GM21447 (cell line): ENCODE measurements at regions not wholly inside any gene's neighbourhood (a gene's known extent, or its start where the extent isn't known, plus 50 kb on each side); places are given as distances from the start of the nearest gene placed in this dataset.
"Not testable (repeated sequence)": the region's sequence is repeated elsewhere in the genome, so short reads cannot be mapped to it uniquely, and the experiment has no call there.

Experiments used
- ATAC-seq: cut with Tn5 transposase; IDR thresholded peaks from one replicate; pipeline ENCODE4 v1.9.1; 2021; ENCODE audit not compliant: unreplicated experiment

GRCh38 chr5:21071986-21072385, 1084.0 kb upstream of the CDH18 start:
- no peak for ATAC-seq

GRCh38 chr5:21071421-21071820, 1083.4 kb upstream of the CDH18 start:
- no peak for ATAC-seq

DNA sequence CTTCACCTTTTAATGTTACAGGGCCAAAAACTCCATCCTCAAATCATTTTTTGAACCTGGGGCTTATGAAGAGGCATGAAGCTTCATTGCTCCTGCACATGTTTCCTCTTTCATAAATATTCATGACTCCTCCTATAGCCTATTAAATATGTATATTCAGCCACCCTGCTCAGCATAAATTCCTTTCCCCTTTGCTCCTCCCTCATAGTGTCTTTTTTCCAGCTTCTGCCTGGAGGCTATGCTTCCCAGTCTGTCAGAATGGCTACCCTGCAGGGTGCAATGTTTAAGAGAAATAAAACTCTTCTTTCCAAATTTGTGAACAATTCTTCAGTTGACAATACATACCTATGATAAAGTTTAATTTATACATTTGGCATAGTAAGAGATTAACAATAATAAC, 1082.9 kb upstream of the CDH18 start:
- ATAC-seq = no peak

- no peak for ATAC-seq
Observed at GRCh38 chr5:21067724-21068123, 1079.7 kb upstream of the CDH18 start.

GRCh38 chr5:21063146-21063545, 1075.1 kb upstream of the CDH18 start:
- ATAC-seq = no peak

DNA sequence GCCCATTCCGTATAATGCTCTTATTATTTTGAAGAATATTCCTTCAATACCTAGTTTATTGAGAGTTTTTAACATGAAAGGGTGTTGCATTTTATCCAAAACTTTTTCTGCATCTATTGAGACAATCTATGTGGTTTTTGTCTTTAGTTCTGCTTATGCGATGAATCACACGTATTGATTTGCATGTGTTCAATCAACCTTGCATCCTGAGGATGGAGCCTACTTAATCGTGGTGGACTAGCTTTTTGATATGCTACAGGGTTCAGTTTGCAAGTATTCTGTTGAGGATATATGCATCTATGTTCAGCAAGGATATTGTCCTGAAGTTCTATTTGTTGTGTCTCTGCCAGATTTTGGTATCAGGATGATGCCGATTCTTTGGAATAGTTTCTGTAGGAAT, 1070.3 kb upstream of the CDH18 start:
- peak; percentile 94 for ATAC-seq

GRCh38 chr5:21051945-21052344, 1063.9 kb upstream of the CDH18 start:
- ATAC-seq = no peak

GRCh38 chr5:21049901-21050300, 1061.9 kb upstream of the CDH18 start:
- ATAC-seq = no peak

DNA sequence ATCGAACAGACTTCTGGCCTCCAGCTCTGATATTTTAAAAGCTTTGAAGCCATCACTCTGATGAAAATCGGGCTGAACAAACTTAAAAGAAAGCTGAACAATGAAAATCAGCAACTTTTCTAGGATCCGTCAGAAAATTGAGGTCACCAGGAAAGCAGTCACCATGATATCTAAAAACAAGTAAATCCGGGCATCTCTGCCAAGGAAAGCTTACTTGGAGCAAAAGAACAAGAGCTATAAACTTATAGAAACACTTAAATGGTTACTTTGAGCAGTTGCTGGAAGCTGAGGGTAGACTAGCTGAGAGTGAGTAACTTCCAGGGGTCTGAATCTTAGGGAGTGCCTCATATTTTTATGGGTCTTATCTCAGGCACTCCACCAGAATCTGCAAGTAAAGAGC, 1043.0 kb upstream of the CDH18 start:
- no peak for ATAC-seq

DNA sequence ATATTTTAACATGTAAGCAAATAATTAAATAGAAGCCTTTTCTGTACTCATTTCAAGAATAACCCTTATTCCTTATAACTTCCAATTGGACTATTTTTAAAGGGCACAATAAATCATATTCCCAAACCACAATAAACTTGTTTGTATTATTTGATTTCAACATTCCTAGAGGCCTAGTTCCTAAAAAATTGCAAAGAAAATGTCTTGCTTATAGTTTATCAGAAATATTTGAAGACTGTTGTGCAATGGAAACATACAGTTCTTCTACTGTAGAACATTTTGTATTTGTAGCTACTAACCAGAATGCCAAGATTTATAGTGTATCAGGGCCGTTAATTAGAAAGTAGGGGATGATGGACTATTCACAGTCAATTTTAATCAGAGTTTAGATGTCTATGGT, 1037.0 kb upstream of the CDH18 start:
- no peak for ATAC-seq

GRCh38 chr5:21013237-21013636, 1025.2 kb upstream of the CDH18 start:
- ATAC-seq = no peak

GRCh38 chr5:21007781-21008180, 1019.8 kb upstream of the CDH18 start:
- no peak for ATAC-seq

GRCh38 chr5:20988933-20989332, 1000.9 kb upstream of the CDH18 start:
- not testable (repeated sequence) for ATAC-seq

GRCh38 chr5:20985754-20986153, 997.8 kb upstream of the CDH18 start:
- ATAC-seq = no peak

- ATAC-seq = no peak
Observed at GRCh38 chr5:20974426-20974825, 986.4 kb upstream of the CDH18 start.

- peak; percentile 76 for ATAC-seq
Observed at GRCh38 chr5:20972419-20972925, 984.5 kb upstream of the CDH18 start.

GRCh38 chr5:20959347-20959746, 971.3 kb upstream of the CDH18 start:
- ATAC-seq = no peak

DNA sequence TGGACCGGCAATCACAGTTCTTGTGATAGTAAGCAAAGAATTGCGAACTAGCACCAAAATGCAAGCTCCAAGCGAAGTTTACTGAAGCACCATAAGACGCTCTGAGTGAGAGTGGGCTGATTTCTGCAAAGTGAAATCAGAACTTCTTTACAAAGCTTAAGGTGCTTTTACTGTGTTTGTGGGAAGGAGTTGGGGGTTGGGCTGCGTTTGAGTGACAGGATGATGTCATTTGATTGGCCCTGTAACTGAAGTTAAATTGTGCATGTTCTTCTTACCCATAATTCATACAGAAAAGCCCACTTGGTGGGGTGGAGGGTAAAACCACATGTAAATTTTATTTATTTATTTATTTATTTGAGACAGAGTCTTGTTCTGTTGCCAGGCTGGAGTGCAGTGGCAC, 970.6 kb upstream of the CDH18 start:
- no peak for ATAC-seq

- ATAC-seq = no peak
Observed at GRCh38 chr5:20956134-20956533, 968.1 kb upstream of the CDH18 start.

DNA sequence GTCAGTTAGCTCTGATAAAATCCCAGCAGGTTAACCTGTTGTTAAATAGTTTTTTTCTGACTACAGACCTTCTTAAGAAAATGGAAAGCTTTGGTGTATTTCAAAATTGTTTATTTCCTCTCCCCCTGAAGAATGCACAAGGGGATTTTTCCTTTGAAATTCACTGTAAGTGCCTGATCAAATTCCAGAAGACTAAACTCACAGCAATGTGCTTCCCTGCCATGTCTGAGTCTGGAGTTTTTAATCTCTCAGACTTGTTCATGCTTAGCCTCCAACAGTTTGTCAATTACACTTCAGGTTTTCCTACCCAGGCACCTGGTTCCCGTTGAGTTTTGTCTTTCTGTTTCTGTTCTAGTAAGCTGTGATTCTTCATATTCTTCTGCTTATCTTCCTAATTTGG, 961.6 kb upstream of the CDH18 start:
- ATAC-seq = no peak

GRCh38 chr5:20943183-20943971, 955.4 kb upstream of the CDH18 start:
- ATAC-seq = not testable (repeated sequence)

DNA sequence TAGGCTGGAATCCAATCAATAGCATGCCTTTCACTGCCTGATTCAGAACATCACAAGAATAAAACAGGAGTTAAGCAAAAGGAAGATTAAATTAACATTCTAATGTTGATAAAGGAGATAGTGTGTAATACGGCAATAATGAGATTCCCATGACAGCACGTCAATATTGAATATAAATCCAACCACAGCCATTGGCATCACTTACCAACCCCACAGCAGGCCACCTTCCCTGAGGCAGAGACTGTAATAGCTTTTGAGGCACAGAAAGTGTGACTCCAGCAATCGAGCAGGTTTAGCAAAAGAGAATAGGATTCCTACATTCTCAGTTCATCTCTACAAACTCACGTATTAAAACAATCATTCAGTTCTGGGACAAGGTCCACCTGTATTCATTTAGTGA, 954.6 kb upstream of the CDH18 start:
- not testable (repeated sequence) for ATAC-seq

DNA sequence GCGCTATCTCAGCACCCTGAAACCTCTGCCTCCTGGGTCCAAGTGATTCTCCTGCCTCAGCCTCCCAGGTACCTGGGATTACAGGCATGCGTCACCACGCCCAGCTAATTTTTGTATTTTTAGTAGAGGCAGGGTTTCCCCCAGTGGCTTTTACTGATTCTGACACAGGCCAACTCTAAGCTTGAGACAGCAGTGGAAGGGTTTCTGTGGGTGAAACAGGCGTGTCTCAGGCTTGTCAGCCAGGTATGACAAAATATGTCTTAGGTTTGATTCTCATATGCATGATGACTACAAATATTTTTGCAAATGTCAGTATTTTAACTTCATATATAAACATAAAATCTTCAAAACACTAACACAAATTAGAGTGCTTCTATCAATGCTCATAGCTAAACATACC, 952.8 kb upstream of the CDH18 start:
- not testable (repeated sequence) for ATAC-seq
